ENCODE measurements at regions not wholly inside any gene's neighbourhood (a gene's known extent, or its start where the extent isn't known, plus 50 kb on each side); places are given as distances from the start of the nearest gene placed in this dataset.

DNA sequence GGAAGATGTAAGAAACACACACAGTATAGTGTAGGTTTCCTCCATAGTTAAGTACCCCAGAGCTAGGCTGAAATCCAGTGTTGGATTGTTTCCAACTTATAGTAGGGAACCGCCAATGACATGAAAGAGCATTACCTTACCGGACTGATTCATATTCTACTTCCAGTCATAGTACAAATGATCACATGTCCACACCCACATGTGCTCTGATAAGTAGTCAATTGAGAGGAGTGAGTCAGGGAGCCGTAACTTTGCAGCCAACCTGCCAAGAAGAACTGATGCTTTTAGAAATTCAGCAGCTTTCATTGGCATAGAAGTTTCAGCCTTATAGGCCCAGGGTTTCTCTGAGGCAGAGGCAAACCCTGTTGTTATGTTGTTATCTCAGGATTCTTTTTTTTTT, 240.6 kb downstream of the ETS1 start:
- Histone ChIP-seq H3K36me3 (no peaks in the 10 kb centered on the region), H3K9me3 (no peaks in the 10 kb centered on the region), H3K27ac (no peak overlapping the region), H3K4me1 (replicated peaks) (no peaks in the 10 kb centered on the region), H3K4me3 (no peak overlapping the region), H3K27me3 (replicated peaks; ENCODE audit: insufficient read depth) (no peaks in the 10 kb centered on the region)
- TF ChIP-seq, protein P1, sequence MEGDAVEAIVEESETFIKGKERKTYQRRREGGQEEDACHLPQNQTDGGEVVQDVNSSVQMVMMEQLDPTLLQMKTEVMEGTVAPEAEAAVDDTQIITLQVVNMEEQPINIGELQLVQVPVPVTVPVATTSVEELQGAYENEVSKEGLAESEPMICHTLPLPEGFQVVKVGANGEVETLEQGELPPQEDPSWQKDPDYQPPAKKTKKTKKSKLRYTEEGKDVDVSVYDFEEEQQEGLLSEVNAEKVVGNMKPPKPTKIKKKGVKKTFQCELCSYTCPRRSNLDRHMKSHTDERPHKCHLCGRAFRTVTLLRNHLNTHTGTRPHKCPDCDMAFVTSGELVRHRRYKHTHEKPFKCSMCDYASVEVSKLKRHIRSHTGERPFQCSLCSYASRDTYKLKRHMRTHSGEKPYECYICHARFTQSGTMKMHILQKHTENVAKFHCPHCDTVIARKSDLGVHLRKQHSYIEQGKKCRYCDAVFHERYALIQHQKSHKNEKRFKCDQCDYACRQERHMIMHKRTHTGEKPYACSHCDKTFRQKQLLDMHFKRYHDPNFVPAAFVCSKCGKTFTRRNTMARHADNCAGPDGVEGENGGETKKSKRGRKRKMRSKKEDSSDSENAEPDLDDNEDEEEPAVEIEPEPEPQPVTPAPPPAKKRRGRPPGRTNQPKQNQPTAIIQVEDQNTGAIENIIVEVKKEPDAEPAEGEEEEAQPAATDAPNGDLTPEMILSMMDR (IDR thresholded peaks at IDR 0.05) = no peak
- TF ChIP-seq POLR2AphosphoS5 (IDR thresholded peaks at IDR 0.05) (no peak), POLR2A (IDR thresholded peaks at IDR 0.05) (no peak)
- no peak for DNase-seq (ENCODE audit: low spot score)
- intact Hi-C loops (cut with DNase I) = no loop called here
- WGBS = 62% methylated on average over 3 of the region's 3 CpGs

DNA sequence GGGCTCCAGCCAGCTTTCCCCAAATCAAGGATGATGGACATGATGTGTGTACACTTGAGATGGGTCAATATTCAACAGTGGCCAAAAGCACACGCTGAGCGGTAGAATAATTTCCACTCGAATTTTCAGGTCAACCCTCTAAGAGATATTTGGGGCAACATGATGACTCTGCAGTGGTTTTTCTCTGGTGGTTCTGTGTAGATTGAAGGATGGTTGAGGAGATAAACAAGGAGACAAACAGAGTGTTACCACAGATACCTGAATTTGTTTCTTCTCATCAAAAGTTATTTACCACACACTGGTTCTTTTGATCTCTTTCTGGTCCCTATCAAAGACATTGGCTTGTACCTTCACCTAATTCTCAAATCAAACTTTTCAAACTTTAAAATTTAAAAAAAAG, 242.0 kb downstream of the ETS1 start:
- intact Hi-C loops (cut with DNase I) = no loop called here
- WGBS = 75% methylated on average over 3 of the region's 3 CpGs

DNA sequence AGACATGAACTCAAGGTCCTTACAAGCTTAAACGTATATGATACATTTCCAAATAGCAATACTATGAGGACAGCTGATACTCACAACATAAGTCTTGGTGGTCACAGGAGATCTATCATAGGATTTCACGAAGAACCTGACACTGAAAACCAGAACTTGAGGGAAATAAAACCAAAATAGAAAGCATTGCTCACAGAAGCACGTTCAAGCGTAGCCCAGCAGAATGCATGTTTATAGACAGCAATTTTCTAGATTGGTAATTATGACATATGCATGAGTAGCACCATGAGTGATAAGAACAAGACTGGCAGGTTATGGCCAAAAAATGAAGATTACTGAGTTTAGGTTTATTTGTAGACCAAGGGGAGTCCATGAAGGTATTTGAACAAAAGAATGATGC, 243.5 kb downstream of the ETS1 start:
- Histone ChIP-seq H3K36me3 (no peaks in the 10 kb centered on the region), H3K27me3 (replicated peaks; ENCODE audit: insufficient read depth) (no peaks in the 10 kb centered on the region), H3K4me3 (no peak overlapping the region), H3K27ac (no peak overlapping the region), H3K4me1 (replicated peaks) (no peaks in the 10 kb centered on the region), H3K9me3 (no peaks in the 10 kb centered on the region)
- no peak for DNase-seq (ENCODE audit: low spot score)
- intact Hi-C loops (cut with DNase I) = no loop called here
- 85% methylated on average over 4 of the region's 4 CpGs for WGBS
- TF ChIP-seq, protein P1 (IDR thresholded peaks at IDR 0.05) = no peak
- TF ChIP-seq POLR2A (IDR thresholded peaks at IDR 0.05) = no peak
- TF ChIP-seq POLR2AphosphoS5 (IDR thresholded peaks at IDR 0.05) = no peak

More for the DNA sequence above, 242.0 kb downstream of the ETS1 start:
- Histone ChIP-seq H3K36me3 (no peaks in the 10 kb centered on the region), H3K4me1 (replicated peaks) (no peaks in the 10 kb centered on the region), H3K27me3 (replicated peaks; ENCODE audit: insufficient read depth) (no peaks in the 10 kb centered on the region), H3K9me3 (no peaks in the 10 kb centered on the region), H3K4me3 (no peak overlapping the region), H3K27ac (no peak overlapping the region)
- TF ChIP-seq POLR2AphosphoS5 (IDR thresholded peaks at IDR 0.05) (no peak), POLR2A (IDR thresholded peaks at IDR 0.05) (no peak)
- TF ChIP-seq, protein P1 (IDR thresholded peaks at IDR 0.05) = no peak
- no peak for DNase-seq (ENCODE audit: low spot score)

DNA sequence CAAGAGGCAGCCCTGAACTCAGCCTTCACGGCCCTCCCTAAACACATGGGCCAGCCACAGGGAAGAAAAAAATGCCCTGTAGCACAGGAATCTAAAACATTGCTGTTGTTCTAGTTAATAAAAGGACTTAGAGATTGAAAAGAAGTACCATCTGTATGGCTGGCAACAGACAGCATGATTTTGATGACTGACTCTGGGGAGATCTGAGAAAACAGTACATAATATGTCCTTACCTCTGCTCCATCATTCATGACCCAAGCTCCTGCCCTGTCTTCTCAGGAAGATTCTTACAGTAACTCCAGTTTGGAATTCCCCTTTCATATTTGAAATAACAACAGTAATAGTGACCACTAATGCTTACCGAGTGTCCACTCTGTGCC, 244.2 kb downstream of the ETS1 start:
- Histone ChIP-seq H3K27ac (no peak overlapping the region), H3K4me3 (no peak overlapping the region), H3K4me1 (replicated peaks) (no peaks in the 10 kb centered on the region), H3K27me3 (replicated peaks; ENCODE audit: insufficient read depth) (no peaks in the 10 kb centered on the region), H3K9me3 (no peaks in the 10 kb centered on the region), H3K36me3 (no peaks in the 10 kb centered on the region)
- TF ChIP-seq POLR2AphosphoS5 (IDR thresholded peaks at IDR 0.05) = no peak
- TF ChIP-seq, protein P1 (IDR thresholded peaks at IDR 0.05) = no peak
- no peak for TF ChIP-seq POLR2A (IDR thresholded peaks at IDR 0.05)
- intact Hi-C loops (cut with DNase I) = no loop called here
- 77% methylated on average over 2 of the region's 2 CpGs for WGBS
- DNase-seq (ENCODE audit: low spot score) = no peak

DNA sequence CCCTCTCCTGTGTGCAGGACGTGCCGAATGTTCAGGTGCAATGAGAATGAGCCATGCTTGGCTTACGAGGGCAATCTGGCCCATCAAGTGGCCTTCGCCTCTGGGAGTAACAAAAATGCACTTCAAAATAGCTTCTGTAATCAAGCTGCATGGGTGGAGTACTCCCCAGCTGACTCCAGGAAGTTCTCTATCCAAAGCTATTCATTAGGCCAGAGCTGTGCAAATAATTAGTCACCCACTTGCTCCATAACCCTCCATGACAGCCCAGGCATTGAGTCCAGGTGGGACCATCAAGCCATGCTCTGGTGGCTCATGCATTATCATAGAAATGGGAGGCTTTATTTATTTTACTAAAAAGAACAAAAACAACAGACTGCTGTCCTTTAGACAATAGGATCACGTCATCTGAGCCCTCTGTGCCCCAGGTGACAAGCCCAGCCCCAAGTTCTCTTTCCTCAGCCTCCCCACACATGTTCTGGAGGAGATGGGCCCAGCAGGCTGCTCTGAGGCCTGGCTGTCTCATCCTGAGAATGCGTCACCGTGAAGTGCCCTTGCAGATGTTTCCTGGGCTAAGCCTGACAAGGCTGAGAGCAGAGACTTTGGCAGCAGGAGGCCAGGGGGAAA, 244.7 kb downstream of the ETS1 start:
- no peaks in the 10 kb centered on the region for H3K9me3 ChIP-seq
- H3K4me3 ChIP-seq = no peak overlapping the region
- DNase-seq (ENCODE audit: low spot score) = no peak
- intact Hi-C loops (cut with DNase I) = no loop called here
- H3K36me3 ChIP-seq = no peaks in the 10 kb centered on the region
- no peaks in the 10 kb centered on the region for H3K4me1 ChIP-seq (replicated peaks)
- TF ChIP-seq POLR2AphosphoS5 (IDR thresholded peaks at IDR 0.05) (no peak), POLR2A (IDR thresholded peaks at IDR 0.05) (no peak)
- TF ChIP-seq, protein P1 (IDR thresholded peaks at IDR 0.05) = no peak
- no peaks in the 10 kb centered on the region for H3K27me3 ChIP-seq (replicated peaks; ENCODE audit: insufficient read depth)
- H3K27ac ChIP-seq = no peak overlapping the region
- WGBS = 65% methylated on average over 7 of the region's 7 CpGs

Data from prostate gland (tissue), 2 donors.